ACHN (cell line): ENCODE measurements at regions not wholly inside any gene's neighbourhood (a gene's known extent, or its start where the extent isn't known, plus 50 kb on each side); places are given as distances from the start of the nearest gene placed in this dataset.

Experiments used
- DNase-seq: peaks from one replicate; pipeline ENCODE4 v3.0.0-alpha.2; 2015
- in situ Hi-C: cut with HindIII; loops from 2 replicates; pipeline ENCODE4 v1.10.0; 2017; ENCODE audit warnings: low sequenced_read_pairs, low pct_ligation_motif_present, low pct_unique_long_range_greater_than_20kb

GRCh38 chr15:38149315-38149714 lies 103.3 kb upstream of the SPRED1 start:
- DNase-seq = no peak
- in situ Hi-C loops = no loop called here

- DNase-seq = no peak
- in situ Hi-C loops = no loop called here
Observed at GRCh38 chr15:38150148-38150547, 102.5 kb upstream of the SPRED1 start.

- in situ Hi-C loops = no loop called here
Observed at GRCh38 chr15:38150794-38151193, 101.8 kb upstream of the SPRED1 start.

GRCh38 chr15:38153781-38154180 lies 98.9 kb upstream of the SPRED1 start:
- DNase-seq = no peak
- in situ Hi-C loops = no loop called here

More at GRCh38 chr15:38150794-38151193, 101.8 kb upstream of the SPRED1 start:
- no peak for DNase-seq

GRCh38 chr15:38154255-38154654 lies 98.4 kb upstream of the SPRED1 start:
- no peak for DNase-seq
- in situ Hi-C loops = no loop called here

- no peak for DNase-seq
- in situ Hi-C loops = no loop called here
Observed at GRCh38 chr15:38154837-38155236, 97.8 kb upstream of the SPRED1 start.

- DNase-seq = no peak
- in situ Hi-C loops = no loop called here
Observed at GRCh38 chr15:38163658-38164057, 89.0 kb upstream of the SPRED1 start.

GRCh38 chr15:38164061-38164460 lies 88.6 kb upstream of the SPRED1 start:
- DNase-seq = no peak
- in situ Hi-C loops = no loop called here

- in situ Hi-C loops = no loop called here
Observed at GRCh38 chr15:38164507-38164906, 88.1 kb upstream of the SPRED1 start.

GRCh38 chr15:38168467-38169070 lies 84.1 kb upstream of the SPRED1 start:
- no peak for DNase-seq

More at GRCh38 chr15:38164507-38164906, 88.1 kb upstream of the SPRED1 start:
- DNase-seq = no peak

GRCh38 chr15:38171973-38172372 lies 80.7 kb upstream of the SPRED1 start:
- in situ Hi-C loops = no loop called here
- DNase-seq = no peak

More at GRCh38 chr15:38168467-38169070, 84.1 kb upstream of the SPRED1 start:
- in situ Hi-C loops = no loop called here

GRCh38 chr15:38174691-38175090 lies 77.9 kb upstream of the SPRED1 start:
- in situ Hi-C loops = no loop called here
- DNase-seq = no peak

GRCh38 chr15:38176155-38176554 lies 76.5 kb upstream of the SPRED1 start:
- in situ Hi-C loops = no loop called here

GRCh38 chr15:38176691-38177090 lies 75.9 kb upstream of the SPRED1 start:
- in situ Hi-C loops = no loop called here
- no peak for DNase-seq

More at GRCh38 chr15:38176155-38176554, 76.5 kb upstream of the SPRED1 start:
- peak; percentile 45 for DNase-seq

GRCh38 chr15:38182900-38183299 lies 69.7 kb upstream of the SPRED1 start:
- in situ Hi-C loops = no loop called here
- no peak for DNase-seq

GRCh38 chr15:38186507-38186906 lies 66.1 kb upstream of the SPRED1 start:
- DNase-seq = no peak
- in situ Hi-C loops = no loop called here

- DNase-seq = no peak
- in situ Hi-C loops = no loop called here
Observed at GRCh38 chr15:38187630-38188313, 64.9 kb upstream of the SPRED1 start.

GRCh38 chr15:38189671-38190295 lies 62.9 kb upstream of the SPRED1 start:
- in situ Hi-C loops = no loop called here

GRCh38 chr15:38190501-38190900 lies 62.1 kb upstream of the SPRED1 start:
- in situ Hi-C loops = no loop called here
- no peak for DNase-seq

More at GRCh38 chr15:38189671-38190295, 62.9 kb upstream of the SPRED1 start:
- DNase-seq = no peak

- in situ Hi-C loops = no loop called here
- no peak for DNase-seq
Observed at GRCh38 chr15:38192496-38192895, 60.1 kb upstream of the SPRED1 start.
